ENCODE measurements at regions not wholly inside any gene's neighbourhood (a gene's known extent, or its start where the extent isn't known, plus 50 kb on each side); places are given as distances from the start of the nearest gene placed in this dataset.
A peak's percentile ranks its signal among the peaks of the same experiment; 100 is the strongest.

DNA sequence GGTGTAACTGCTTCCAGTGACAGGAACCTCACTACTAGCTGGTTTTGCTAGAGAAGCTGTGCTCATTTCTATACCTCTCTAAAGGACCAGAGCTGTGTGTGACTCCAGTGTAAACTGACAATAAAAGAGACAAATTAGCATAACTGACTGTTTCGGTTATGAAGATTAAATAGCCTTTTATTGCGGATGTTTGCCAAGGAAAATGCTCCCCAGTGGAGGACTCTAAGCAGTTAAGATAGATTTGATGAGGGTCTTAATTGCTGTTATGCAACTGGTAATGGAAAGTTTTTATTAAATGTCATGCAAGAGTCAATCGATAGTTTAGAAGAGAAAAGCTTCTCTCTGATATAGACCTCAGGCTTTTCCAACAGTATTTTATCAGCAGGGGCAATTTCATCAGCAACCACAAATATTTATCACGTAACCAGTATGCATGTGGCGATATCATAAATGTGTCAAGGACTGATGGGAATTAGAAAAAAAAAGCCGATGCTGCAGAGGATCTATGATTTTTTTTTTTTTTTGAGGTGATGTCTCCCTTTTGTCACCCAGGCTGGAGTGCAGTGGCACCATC is 275.2 kb upstream of the DMAC1 start:
- no peak for DNase-seq

DNA sequence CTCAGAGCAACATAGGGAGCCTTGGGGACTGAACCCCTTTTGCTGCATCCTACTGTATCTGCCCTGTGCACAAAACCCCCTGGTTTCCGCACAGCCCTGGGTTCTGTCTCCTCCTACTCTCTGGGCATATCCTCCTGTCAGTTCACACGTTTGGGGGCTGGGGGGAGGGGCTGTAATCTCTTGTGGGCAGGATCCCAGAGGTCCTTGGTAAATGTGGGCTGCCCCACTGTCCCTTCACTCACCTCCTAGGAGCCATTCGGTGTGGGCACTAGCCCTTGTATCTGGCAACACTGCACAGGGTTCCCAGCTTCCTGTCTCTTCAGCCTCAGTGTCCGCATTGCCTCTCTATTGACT is 271.8 kb upstream of the DMAC1 start:
- DNase-seq: no peak

DNA sequence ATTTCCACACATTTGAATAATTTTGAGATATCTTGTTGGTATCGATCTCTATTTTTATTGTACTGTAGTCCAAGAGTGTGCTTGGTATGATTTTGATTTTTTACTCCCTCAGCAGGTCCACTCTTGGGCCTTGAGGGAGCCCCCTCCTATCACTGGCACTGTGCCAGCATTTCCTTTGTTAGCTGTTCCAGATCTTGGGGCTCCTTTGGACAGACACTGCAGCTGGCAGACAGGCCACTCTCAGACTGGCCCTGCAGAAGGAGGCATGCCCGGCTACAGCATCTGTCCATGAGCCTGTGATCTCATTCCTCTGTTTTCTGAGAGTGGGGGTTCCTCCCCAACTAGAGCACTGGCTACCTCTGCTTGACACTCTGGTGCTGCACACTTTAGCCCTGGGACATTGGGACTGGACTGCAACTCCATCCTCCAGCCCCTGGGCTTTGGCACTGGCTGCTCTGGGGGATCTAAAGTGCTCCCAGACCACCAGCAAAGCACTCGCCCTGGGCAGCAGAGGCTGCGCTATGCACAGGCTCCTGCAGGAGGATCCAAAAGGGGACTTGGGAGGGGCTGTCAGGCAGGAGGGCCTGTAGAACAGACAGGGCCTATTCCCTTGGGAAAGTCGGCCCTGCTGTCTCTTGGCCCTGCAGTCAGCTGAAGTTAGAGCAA is 271.3 kb upstream of the DMAC1 start:
- DNase-seq: no peak

DNA sequence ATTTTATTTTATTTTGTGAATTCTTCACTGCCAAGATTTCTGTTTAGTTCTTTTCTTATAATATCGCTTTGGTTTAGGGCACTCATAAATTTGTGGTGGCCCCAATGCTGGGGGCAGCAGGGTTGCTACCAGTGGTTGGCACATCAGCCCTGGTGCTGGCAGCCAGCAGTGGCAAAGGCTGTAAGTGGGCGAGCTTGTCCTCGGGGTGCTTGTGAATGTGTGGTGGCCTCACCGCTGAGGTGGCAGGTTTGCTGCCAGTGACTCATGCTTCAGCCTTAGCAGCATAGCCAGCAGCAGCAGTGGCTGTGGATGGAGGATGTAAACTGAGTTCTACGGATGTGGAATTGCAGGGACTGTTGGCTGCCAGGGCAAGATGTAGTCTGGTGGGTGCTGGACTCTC is 262.9 kb upstream of the DMAC1 start:
- DNase-seq: no peak

DNA sequence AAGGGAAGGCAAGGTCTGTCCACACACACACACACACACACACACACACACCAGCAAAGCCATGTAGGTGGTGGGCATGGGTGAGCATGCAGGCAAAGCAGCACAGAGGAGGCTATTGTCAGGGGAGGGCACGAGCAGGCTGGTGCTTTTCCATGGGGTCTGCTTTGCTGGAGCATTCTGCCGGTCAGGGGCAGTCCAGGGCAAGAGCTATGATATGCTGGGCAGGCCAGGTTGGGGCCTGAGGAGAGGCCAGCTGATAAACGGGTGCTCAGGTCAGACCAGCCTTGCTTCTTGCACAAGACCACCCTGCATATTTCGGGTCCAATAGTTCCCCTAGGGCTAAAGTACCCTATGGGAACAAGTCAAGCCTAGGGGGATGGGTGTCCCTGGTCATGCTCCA is 253.9 kb upstream of the DMAC1 start:
- no peak for DNase-seq

DNA sequence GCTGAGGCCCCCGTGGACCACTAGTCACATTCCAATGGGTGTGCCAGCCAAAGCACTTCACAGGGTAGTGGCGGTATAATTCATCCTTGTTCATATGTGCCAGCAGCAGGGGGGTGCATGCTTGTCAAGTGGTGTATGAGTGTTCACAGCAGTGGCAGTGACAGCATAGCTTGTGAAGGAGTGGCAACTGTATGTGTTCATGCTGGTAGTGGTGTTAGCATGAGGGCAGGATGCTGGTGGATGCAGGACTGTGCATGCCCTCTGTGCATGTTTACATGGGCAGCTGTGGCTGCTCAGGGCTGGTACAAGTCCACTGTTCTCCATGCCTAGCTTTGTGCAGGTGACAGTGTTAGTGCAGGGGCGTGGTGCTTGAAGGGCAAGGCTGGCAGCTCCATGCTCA is 253.4 kb upstream of the DMAC1 start:
- no peak for DNase-seq

DNA sequence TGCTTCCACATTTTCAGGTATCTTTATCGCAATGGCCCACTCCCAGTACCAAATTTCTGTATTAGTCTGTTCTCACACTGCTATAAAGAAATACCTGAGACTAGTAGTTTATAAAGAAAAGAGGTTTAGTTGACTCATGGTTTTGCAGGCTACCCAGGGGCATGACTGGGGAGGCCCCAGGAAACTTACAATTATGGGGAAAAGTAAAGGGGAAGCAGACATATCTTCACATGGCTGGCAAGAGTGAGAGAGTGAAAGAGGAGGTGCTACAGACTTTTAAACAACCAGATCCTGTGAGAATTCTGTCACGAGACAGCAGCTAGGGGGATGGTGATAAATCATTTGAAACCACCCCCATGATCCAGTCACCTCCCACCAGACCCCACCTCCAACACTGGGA is 238.2 kb upstream of the DMAC1 start:
- no peak for DNase-seq

DNA sequence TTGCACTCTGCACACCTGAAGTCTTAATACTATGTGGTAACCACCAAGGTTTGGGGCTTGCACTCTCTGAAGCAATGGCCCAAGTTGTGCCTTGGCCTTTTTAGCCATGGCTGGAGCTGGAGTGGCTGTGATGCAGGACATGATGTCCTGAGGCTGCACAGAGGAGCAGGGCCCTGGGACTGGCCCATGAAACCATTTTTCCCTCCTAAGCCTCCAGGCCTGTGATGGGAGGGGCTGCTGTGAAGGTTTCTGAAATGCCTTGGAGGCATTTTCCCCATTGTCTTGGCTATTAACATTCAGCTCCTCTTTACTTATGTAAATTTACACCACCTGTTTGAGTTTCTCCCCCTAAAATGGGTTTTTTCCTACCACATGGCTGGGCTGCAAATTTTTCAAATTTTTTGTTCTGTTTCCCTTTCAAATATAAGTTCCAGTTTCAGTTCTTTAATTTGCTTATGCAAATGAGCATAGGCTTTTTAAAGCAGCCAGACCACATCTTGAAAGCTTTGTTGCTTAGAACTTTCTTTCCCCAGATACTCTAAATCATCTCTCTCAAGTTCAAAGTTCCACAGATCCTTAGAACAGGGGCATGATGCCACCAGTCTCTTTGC is 237.4 kb upstream of the DMAC1 start:
- no peak for DNase-seq

DNA sequence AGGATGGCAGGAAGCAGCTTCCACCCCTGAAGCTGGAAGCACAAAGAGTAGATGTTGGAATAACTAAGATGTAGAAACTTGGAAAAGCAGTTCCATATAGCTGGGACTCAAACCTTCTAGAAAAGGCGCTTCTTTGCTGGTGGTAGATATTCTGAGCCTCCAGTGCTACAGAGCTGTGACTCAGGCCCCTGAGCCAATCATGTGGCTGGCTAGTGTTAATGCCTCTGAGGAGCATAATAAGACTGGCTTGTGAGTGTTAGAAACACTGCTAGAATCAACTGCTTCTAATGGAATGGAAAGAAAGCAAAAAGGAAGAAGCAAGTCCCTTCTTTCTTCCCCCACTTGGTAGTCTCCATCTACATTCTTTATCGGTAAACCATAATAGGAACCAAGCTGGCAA is 234.2 kb upstream of the DMAC1 start:
- no peak for DNase-seq

DNA sequence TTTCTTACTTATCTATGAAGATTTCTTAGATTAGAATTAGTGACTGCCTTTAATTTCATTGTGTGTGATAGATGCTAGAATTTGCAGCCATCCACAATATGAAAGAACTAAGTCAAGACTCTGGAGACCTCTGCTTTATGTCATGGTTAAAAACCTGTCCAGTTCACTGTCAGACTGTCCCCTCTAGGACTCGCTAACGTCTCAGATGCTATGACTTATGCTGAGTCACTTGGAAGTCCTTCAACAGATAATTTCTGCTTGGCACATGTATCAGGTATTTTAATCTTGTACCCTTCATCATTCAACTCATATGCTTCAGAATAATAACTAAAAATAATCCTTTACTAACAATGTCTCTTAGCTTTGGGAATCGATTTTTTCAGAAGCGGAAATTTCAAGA is 230.5 kb upstream of the DMAC1 start:
- peak; percentile 39 for DNase-seq

DNA sequence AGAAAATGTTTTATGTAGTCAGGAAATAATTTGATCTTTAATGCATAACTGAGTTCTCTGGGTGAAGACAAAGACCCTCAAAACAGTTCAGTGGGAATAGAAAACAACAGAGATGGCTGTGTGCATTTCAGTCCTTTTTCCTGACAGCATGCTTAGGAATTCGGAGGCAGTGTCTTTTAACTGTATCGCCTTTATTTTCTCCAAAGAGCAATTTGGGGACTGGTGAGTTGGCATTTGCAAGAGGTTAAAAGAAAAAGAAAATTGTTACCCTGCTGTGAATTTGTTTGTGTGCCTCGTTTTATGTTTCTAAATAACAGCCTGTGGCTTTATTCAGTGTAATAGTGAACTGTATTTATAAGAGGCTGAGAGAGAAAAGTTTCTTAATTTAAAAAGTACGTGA is 227.8 kb upstream of the DMAC1 start:
- no peak for DNase-seq

DNA sequence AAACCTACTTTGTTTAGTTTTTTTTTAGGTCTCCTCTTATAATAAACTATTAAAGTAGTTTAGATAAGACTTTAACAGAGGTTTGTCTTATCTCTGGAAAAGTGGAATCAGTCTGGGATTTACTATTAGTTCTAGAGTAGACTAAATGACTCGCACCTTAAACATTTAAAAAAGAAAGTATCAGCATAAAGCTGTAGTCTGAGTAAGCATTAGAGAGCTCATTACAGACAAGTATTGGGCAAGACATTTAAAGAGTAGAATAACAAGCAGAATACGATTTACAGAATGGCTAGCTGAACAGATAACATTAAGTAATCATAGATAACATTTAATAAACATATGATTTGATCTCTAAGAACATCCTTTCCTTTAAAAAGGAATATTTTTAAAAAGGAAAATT is 226.0 kb upstream of the DMAC1 start:
- peak; percentile 15 for DNase-seq

DNA sequence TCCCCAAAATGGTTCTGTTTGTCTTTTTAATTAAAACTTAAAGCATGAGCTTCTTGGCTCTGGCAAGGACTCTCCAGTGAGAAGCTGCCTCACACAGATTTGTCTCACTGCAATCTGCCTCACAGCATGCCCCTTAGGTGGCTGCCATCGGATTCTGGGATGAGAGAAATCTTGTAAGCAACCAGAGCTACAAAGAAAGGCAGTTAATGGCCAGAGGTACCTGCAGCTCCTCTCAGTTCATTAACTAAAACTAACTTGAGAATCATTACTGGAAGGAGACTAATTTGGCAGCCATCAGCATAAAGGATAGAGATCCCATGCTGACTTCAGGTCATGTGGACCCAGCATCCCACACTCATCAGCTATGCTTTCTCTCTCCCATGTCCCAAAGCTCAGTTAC is 220.6 kb upstream of the DMAC1 start:
- no peak for DNase-seq

DNA sequence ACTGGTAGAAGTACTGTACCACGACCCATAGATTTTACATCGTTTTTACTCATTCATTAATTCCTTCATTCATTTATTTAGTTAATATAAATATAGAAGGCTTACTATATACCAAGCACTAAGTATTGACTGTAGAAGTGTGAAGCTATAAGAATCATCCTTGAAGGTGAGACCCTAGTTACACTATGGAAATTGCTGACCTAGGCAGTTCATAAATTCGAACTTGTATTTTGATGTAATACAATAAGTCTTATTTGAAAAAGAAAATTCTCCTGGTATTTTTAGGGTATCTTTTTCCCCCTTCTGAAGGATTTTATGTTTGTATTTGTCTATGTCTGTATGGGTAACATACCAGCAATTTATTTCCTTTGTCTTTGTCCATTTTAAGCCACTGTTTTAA is 220.1 kb upstream of the DMAC1 start:
- DNase-seq: no peak

DNA sequence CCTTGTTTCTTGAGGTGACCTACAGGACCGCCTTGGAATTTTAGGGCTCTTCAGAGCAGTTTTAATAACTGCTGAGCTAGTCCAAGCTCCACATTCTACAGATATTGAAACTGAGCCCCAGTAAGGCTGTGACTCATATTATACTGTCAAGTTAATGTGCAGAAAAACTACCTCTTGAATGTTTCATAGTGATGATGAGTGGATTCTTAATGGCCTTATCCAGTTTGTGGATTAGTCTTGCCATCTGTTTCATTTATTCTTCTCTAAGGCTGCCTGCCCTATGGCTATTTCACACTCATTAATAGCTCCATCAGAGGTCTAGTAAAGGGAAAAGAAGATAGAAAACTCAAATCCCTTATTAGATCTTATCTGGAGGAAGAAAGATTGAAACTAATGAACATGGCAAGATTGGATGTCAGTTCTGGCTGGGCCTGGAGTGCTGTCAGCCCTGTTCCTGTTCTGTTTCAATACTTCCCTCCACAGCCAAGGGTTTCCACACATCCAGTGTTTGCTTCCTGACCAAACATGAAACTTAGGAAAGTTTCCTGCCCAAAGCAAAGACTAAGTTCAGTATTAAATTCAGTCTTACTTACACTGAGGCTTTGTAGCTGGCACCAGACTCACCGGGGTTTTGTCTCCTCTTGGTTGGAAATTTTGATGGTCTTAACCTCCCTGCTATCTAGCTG is 215.6 kb upstream of the DMAC1 start:
- DNase-seq: no peak

DNA sequence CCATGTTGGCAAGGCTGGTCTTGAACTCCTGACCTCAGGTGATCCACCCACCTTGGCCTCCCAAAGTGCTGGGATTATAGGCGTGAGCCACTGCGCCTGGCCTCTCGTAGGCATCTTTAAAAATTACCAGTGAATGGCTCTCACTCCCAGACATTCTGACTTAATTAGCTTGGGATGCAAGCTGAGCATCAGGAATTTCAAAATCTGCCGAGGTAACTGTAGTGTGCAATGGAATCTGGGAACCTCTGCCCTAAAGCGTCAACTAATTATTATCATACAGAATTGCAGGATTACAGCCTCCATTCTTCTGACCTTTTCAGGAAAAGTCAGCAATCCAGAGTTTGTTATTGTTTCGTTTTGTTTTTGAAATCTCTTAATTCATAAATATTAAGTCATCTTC is 213.4 kb upstream of the DMAC1 start:
- DNase-seq: peak; percentile 60

DNA sequence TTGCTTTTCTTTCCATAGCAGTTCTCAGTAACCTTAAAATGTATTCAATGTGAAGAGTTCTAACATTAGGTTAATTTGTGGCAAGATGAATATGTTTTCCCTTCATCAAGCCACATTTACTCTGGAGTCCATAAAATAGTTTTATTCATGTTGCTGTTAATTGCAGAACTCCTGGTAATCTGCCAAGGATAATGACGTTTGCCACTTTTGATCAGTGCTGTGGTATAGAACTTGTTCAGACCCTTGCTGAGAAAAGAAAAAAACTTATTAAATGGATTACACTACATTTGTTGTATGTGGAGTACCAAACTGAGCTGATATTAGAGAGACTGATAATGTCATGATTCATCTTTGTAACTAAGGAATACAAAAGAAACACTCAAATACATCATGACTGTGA is 212.4 kb upstream of the DMAC1 start:
- peak; percentile 7 for DNase-seq

DNA sequence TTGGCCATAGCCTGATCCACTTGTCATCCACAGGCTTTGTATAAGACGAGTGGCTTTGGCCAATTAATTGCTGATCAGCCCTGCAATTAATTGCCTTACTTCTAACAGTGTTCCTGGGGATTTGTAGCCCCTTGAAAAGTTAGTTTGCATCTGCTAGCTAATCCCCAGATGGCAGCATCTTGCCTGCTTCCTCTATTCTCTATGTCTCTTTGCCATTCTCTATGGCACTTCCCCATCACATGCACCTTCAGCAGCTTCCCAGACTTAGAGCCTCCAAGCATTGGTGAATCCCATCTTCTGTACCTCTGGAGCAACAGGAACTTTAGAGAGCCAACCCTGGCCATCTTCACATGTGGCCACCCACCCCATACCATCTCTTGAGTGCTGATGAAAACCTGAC is 197.0 kb upstream of the DMAC1 start:
- no peak for DNase-seq

DNA sequence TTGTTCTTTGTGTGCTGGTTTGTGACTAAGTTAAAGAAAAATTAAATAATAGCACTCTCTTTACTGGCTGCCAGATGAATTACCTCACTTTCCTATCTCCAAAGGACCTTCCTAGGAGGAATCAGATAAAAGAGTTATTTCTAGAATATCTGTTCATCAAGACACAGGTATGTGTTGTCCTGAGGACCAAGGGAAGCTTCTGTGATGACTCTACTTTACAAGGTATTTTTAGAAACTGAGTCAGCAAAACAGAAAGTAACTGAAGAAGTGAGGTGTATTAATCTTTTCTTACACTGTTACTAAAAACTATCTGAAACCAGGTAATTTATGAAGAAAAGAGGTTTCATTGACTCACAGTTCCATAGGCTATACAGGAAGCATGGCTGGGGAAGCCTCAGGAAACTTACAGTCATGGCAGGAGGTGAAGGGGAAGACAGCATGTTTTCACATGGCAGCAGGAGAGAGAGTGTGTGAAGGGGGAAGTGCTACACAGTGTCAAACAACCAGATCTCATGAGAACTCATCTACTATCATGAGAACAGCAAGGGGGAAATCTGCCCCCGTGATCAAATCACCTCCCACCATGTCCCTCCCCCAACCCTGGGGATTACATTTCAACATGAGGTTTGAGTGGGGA is 189.2 kb upstream of the DMAC1 start:
- no peak for DNase-seq

DNA sequence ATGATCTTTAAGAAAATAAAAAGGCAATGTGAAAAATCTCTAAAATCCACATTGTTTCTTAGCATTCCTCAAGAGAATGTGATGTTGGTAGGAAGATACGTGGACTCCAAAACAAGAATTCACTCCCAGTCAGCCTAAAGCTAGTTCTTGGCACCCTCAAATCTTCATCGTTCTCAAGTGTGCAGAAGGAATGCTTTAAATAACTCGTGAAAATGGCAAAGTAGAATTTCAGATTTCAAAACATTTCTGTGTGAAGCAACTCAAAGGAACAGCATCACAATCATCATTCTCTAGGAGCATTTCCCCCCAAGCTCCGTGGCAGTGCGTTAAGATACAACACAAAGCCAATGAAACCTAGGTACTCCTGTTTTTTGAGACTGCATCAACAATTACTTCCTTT is 185.1 kb upstream of the DMAC1 start:
- DNase-seq: no peak

DNA sequence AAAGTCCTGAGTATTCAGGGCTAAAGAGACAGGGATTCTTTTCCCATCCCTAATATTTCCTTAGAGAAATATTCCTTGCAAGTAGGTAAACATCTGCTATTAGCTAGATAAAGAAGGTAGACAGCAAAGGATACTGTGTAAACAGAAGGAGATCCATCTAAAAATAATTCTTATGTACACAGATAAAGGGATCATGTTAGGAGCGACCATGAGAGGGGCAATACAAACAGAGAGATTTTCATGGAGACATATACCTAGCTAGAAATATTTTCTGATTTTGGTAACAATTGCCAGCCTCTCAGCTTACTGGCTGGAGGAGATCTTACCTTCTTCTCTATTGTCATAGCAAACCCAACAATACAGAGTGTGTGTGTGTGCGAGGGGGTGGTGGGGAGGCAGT is 184.6 kb upstream of the DMAC1 start:
- DNase-seq: no peak

DNA sequence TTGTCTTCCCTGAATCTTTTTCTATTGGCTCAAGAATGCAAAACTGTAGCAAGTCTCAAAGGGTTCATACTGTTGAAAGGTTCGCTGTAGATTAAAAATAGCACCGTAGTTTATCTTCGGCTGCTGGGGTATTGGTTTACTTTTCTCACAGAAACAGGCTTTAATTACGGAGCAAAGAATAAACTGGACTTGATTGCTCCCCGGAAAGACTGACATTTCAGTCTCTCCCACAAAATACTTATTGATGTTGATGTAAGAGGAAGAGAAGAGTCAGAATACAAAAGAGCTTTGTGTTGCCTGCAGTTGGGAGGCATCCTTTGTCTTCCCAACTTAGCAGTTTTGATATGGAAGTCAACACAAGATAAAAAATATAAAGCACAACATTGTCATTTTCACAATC is 183.9 kb upstream of the DMAC1 start:
- DNase-seq: no peak

DNA sequence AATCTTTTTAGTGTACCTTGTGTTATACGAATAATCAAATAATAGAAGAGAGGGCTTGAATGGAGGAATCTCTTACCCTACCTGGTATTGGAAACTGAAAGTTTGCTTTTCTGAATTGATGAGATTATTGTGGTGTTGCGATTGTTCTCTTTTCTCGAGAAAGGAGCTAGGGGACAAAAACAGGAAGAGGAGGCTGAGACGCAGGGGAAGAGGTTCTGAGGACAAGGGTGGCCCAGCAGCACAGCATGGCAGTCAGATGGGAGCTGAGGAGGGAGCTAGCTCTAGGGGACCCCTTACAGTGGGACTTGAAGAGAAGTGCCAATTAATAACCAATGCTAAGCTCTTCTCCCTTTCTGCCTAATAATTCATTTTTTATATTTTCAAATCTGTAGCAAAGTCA is 183.3 kb upstream of the DMAC1 start:
- no peak for DNase-seq

DNA sequence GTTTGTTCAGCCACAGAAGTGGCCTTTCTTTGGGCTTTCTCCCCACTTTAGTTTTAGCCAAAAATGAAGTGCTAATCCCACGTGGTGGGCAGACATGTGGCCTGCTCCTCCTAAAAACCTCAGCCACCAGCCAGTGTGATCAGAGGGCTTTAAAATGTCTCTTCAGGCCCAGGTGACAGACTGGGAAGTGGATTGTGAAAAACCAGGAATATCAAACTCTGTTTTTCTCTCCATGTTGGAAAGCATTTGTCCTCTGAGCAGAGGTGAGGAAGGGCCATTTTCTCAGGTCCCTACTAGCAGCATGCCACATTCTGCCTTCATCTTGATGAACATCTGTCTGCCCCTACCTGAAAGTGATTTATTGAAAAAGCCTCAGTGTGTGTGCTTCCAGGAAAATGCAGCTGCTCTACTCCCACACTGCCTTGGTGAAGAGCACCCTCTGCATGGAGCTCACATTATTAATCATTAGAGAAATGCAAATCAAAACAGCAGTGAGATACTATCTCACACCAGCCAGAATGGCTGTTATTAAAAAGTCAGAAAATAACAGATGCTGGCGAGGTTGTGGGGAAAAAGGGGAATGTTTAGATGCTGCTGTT is 181.2 kb upstream of the DMAC1 start:
- DNase-seq: no peak
